IMR-90 (cell line): ENCODE measurements at regions not wholly inside any gene's neighbourhood (a gene's known extent, or its start where the extent isn't known, plus 50 kb on each side); places are given as distances from the start of the nearest gene placed in this dataset.

Experiments
- ATAC-seq: fragments of 200-7000 bp; cut with Tn5 transposase; 2 replicates; pipeline ENCODE4 v1.9.1; 2020; ENCODE audit warnings: low read depth, mild to moderate bottlenecking, moderate library complexity
- BruUV-seq: library from RNA; stranded (reverse); fragments of 400-500 nt; replicated peaks from 2 replicates; lab custom pipeline; 2021; lab: Mats Ljungman, UMichigan
- CTCF ChIA-PET: fragments of 300-600 bp; formaldehyde crosslinking; extraction: SDS; loops from one replicate; lab custom pipeline; 2021; ENCODE audit warnings: antibody characterized with exemption; lab: Yijun Ruan, JAX
- POLR2A ChIA-PET: fragments of 300-600 bp; sonication (Branson Sonifier 250); formaldehyde crosslinking; loops from one replicate; lab custom pipeline; 2022; ENCODE audit warnings: antibody characterized with exemption; ENCODE audit not compliant: unreplicated experiment; lab: Charles Lee
- DNase-seq: peaks from one replicate; pipeline ENCODE4 v3.0.0; 2013
- H2AFZ ChIP-seq: replicated peaks from 2 replicates; pipeline ENCODE3; 2013; ENCODE audit warnings: low read length, mild to moderate bottlenecking; ENCODE audit not compliant: poor library complexity
- H2AK5ac ChIP-seq: 2 replicates; pipeline ENCODE4 v1.6.1; 2013; ENCODE audit warnings: low read depth, low read length, inconsistent platforms
- H2AK9ac ChIP-seq: replicated peaks from 2 replicates; pipeline ENCODE3; 2013; ENCODE audit warnings: mild to moderate bottlenecking, low read depth, low read length, moderate library complexity; ENCODE audit not compliant: poor library complexity
- H2BK120ac ChIP-seq: 2 replicates; pipeline ENCODE4 v1.6.1; 2013; ENCODE audit warnings: low read depth, low read length, inconsistent platforms
- H2BK15ac ChIP-seq: 3 replicates; pipeline ENCODE4 v1.6.1; 2013; ENCODE audit warnings: low read depth, low read length, inconsistent platforms
- H2BK20ac ChIP-seq: 2 replicates; pipeline ENCODE4 v1.6.1; 2013; ENCODE audit warnings: low read depth, mild to moderate bottlenecking, inconsistent platforms, low read length, moderate library complexity
- H2BK5ac ChIP-seq: 2 replicates; pipeline ENCODE4 v1.6.1; 2013; ENCODE audit warnings: mild to moderate bottlenecking, low read depth, low read length, inconsistent platforms; ENCODE audit not compliant: poor library complexity, severe bottlenecking
- H3K14ac ChIP-seq: replicated peaks from 2 replicates; pipeline ENCODE4 v1.6.1; 2013; ENCODE audit warnings: low read depth, low read length, inconsistent platforms
- H3K18ac ChIP-seq: 2 replicates; pipeline ENCODE4 v1.6.1; 2013; ENCODE audit warnings: low read depth, low read length, control low read depth
- H3K23ac ChIP-seq: 2 replicates; pipeline ENCODE4 v1.6.1; 2013; ENCODE audit warnings: low read depth, low read length, inconsistent platforms
- H3K27ac ChIP-seq: 2 replicates; pipeline ENCODE4 v1.5.1; 2013; ENCODE audit warnings: mild to moderate bottlenecking, control low read depth, low read length; ENCODE audit not compliant: insufficient read depth
- H3K27me3 ChIP-seq: 2 replicates; pipeline ENCODE4 v1.6.1; 2013; ENCODE audit warnings: low read length; ENCODE audit not compliant: control insufficient read depth, insufficient read depth
- H3K36me3 ChIP-seq: 2 replicates; pipeline ENCODE4 v1.6.1; 2013; ENCODE audit warnings: low read length, mixed read lengths; ENCODE audit not compliant: control insufficient read depth, insufficient read depth
- H3K4ac ChIP-seq: 2 replicates; pipeline ENCODE4 v1.6.1; 2013; ENCODE audit warnings: low read depth, low read length, inconsistent platforms
- H3K4me1 ChIP-seq: 2 replicates; pipeline ENCODE4 v1.6.1; 2013; ENCODE audit warnings: low read length, mixed read lengths; ENCODE audit not compliant: control insufficient read depth, insufficient read depth
- H3K4me2 ChIP-seq: 2 replicates; pipeline ENCODE4 v1.6.1; 2013; ENCODE audit warnings: low read depth, mild to moderate bottlenecking, control low read depth, low read length, moderate library complexity
- H3K4me3 ChIP-seq: 2 replicates; pipeline ENCODE4 v1.5.1; 2013; ENCODE audit warnings: low read depth, mild to moderate bottlenecking, control low read depth, low read length, moderate library complexity; ENCODE audit not compliant: insufficient read depth
- H3K56ac ChIP-seq: 2 replicates; pipeline ENCODE4 v1.6.1; 2013; ENCODE audit warnings: low read length, inconsistent platforms; ENCODE audit not compliant: insufficient read depth; ENCODE audit errors: extremely low read depth
- H3K79me1 ChIP-seq, 2 experiments: 2 replicates each; pipeline ENCODE4 v1.6.1; 2013; ENCODE audit warnings: low read length in 2 of 2, inconsistent platforms in 1 of 2, low read depth in 1 of 2
- H3K9ac ChIP-seq: 2 replicates; pipeline ENCODE4 v1.6.1; 2013; ENCODE audit warnings: low read depth, low read length, control low read depth
- H3K9me1 ChIP-seq: 2 replicates; pipeline ENCODE4 v1.6.1; 2013; ENCODE audit warnings: low read length, inconsistent platforms; ENCODE audit not compliant: insufficient read depth
- H3K9me3 ChIP-seq: 2 replicates; pipeline ENCODE4 v1.6.1; 2013; ENCODE audit warnings: low read length; ENCODE audit not compliant: control insufficient read depth, insufficient read depth
- H4K20me1 ChIP-seq: 2 replicates; pipeline ENCODE4 v1.6.1; 2013; ENCODE audit warnings: low read length, inconsistent platforms; ENCODE audit not compliant: insufficient read depth
- H4K5ac ChIP-seq: 2 replicates; pipeline ENCODE4 v1.6.1; 2013; ENCODE audit warnings: mild to moderate bottlenecking, low read depth, low read length, control low read depth
- H4K8ac ChIP-seq, 2 experiments: 2 replicates each; pipeline ENCODE4 v1.6.1; 2013; ENCODE audit warnings: low read depth in 2 of 2, low read length in 2 of 2, control low read depth in 1 of 2, inconsistent platforms in 1 of 2
- H4K91ac ChIP-seq: 2 replicates; pipeline ENCODE4 v1.6.1; 2013; ENCODE audit warnings: low read depth, low read length, inconsistent platforms; ENCODE audit not compliant: insufficient read depth
- CHD1 ChIP-seq: IDR thresholded peaks from 2 replicates; pipeline ENCODE4 v1.6.1; 2012; ENCODE audit warnings: low read depth, low read length, improper control_type of control experiment
- ELK1 ChIP-seq: fragments of 150-350 bp; IDR thresholded peaks from 2 replicates; pipeline ENCODE4 v1.6.1; 2016; ENCODE audit warnings: low read depth, mild to moderate bottlenecking, low read length, moderate library complexity, borderline replicate concordance
- MAFK ChIP-seq: IDR thresholded peaks from 2 replicates; pipeline ENCODE4 v1.6.1; 2012; ENCODE audit warnings: low read depth, low read length, improper control_type of control experiment
- MAZ ChIP-seq: IDR thresholded peaks from 2 replicates; pipeline ENCODE4 v1.6.1; 2012; ENCODE audit warnings: low read depth, mild to moderate bottlenecking, low read length, improper control_type of control experiment, moderate library complexity, borderline replicate concordance
- MXI1 ChIP-seq: IDR thresholded peaks from 2 replicates; pipeline ENCODE4 v1.6.1; 2012; ENCODE audit warnings: low read depth, mild to moderate bottlenecking, low read length, moderate library complexity, borderline replicate concordance
- SMC3 ChIP-seq: fragments of 150-350 bp; IDR thresholded peaks from 2 replicates; pipeline ENCODE4 v1.6.1; 2016; ENCODE audit warnings: low read depth, mild to moderate bottlenecking, antibody characterized with exemption, low read length, moderate library complexity
- WGBS, 2 experiments: methylation state at CpG; one replicate each; pipeline versions ENCODE4 v1.1.5 to v1.1.7; 2013; ENCODE audit warnings: missing lambda C conversion rate in 2 of 2; ENCODE audit not compliant: insufficient read length in 1 of 2; ENCODE audit errors: extremely low coverage in 2 of 2; 5-methylcytosine and 5-hydroxymethylcytosine counted together
- dilution Hi-C: fragments of 300-500 bp; cut with HindIII; formaldehyde crosslinking; loops from one replicate; pipeline ENCODE4 v1.14.3; 2018; ENCODE audit warnings: low sequenced_read_pairs; ENCODE audit not compliant: unreplicated experiment
- in situ Hi-C: fragments of 300-500 bp; cut with MboI; formaldehyde crosslinking; loops from 3 replicates; pipeline ENCODE4 v1.14.3; 2019; ENCODE audit warnings: low sequenced_read_pairs, inconsistent platforms, mixed read lengths
- intact Hi-C: fragments of 100-400 bp; cut with micrococcal nuclease; formaldehyde crosslinking; loops from 2 replicates; pipeline ENCODE4 v1.10.0; 2022

DNA sequence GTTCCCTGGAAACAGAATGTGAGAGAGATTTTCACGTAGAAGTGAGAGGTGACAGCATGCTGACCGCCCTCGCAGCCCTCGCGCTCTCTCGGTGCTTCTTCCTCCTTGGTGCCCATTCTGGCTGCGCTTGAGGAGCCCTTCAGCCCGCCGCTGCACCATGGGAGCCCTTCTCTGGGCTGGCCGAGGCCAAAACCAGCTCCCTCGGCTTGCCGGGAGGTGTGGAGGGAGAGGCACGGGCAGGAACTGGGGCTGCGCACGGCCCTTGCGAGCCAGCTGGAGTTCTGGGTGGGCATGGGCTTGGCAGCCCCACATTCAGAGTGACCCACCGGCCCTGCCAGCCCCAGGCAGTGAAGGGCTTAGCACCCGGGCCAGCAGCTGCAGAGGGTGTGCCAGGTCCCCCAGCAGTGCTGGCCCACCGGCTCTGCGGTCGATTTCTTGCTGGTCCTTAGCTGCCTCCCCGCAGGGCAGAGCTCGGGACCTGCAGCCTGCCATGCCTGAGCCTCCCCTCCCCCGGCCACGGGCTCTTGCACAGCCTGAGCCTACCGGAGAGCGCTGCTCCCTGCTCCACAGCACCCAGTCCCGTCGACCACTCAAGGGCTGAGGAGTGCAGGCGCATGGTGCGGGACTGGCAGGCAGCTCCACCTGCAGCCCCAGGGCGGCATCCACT lies 888.7 kb upstream of the ZWINT start:
- no peak overlapping the region for H2BK5ac ChIP-seq
- no peak overlapping the region for H3K56ac ChIP-seq
- H2BK120ac ChIP-seq: no peak overlapping the region
- DNase-seq (no peak), ATAC-seq (no peak)
- H3K4ac ChIP-seq: no peak overlapping the region
- no peak overlapping the region for H2AFZ ChIP-seq
- H4K91ac ChIP-seq: no peak overlapping the region
- ChIA-PET CTCF (no interaction called here), POLR2A (no interaction called here)
- intact Hi-C loops: no loop called here
- TF ChIP-seq MAZ (no peak), SMC3 (no peak), CHD1 (no peak), ELK1 (no peak), MAFK (no peak), MXI1 (no peak)
- H3K36me3 ChIP-seq: no peaks in the 10 kb centered on the region
- H4K20me1 ChIP-seq: no peaks in the 10 kb centered on the region
- peaks cover 6% of the 10 kb centered on the region for H3K9me3 ChIP-seq
- no peak overlapping the region for H3K14ac ChIP-seq
- H3K4me3 ChIP-seq: no peak overlapping the region
- in situ Hi-C loops: no loop called here
- H2AK9ac ChIP-seq: no peak overlapping the region
- H2BK15ac ChIP-seq: no peak overlapping the region
- no peaks in the 10 kb centered on the region for H3K79me1 ChIP-seq
- WGBS, 2 experiments: 77% methylated on average over 4 of the region's 32 CpGs; no CpG with 5 or more reads in 1 of the 2 experiments
- H4K5ac ChIP-seq: no peak overlapping the region
- no peaks in the 10 kb centered on the region for H3K9me1 ChIP-seq
- H3K9ac ChIP-seq: no peak overlapping the region
- H2AK5ac ChIP-seq: no peak overlapping the region
- no peak overlapping the region for H3K23ac ChIP-seq
- H3K18ac ChIP-seq: no peak overlapping the region
- no peak overlapping the region for H3K4me2 ChIP-seq
- BruUV-seq: no TSS peak
- H3K27ac ChIP-seq: no peak overlapping the region
- no peaks in the 10 kb centered on the region for H3K27me3 ChIP-seq
- no peak overlapping the region for H2BK20ac ChIP-seq
- no peaks in the 10 kb centered on the region for H3K4me1 ChIP-seq
- H4K8ac ChIP-seq: no peak overlapping the region
- dilution Hi-C loops: no loop called here
